AG08396 (cell line): ENCODE measurements at regions not wholly inside any gene's neighbourhood (a gene's known extent, or its start where the extent isn't known, plus 50 kb on each side); places are given as distances from the start of the nearest gene placed in this dataset.
A peak's percentile ranks its signal among the peaks of the same experiment; 100 is the strongest.

Experiments
- DNase-seq: peaks from one replicate; pipeline ENCODE4 v3.0.0; 2012; ENCODE audit warnings: low spot score, mixed read lengths

DNA sequence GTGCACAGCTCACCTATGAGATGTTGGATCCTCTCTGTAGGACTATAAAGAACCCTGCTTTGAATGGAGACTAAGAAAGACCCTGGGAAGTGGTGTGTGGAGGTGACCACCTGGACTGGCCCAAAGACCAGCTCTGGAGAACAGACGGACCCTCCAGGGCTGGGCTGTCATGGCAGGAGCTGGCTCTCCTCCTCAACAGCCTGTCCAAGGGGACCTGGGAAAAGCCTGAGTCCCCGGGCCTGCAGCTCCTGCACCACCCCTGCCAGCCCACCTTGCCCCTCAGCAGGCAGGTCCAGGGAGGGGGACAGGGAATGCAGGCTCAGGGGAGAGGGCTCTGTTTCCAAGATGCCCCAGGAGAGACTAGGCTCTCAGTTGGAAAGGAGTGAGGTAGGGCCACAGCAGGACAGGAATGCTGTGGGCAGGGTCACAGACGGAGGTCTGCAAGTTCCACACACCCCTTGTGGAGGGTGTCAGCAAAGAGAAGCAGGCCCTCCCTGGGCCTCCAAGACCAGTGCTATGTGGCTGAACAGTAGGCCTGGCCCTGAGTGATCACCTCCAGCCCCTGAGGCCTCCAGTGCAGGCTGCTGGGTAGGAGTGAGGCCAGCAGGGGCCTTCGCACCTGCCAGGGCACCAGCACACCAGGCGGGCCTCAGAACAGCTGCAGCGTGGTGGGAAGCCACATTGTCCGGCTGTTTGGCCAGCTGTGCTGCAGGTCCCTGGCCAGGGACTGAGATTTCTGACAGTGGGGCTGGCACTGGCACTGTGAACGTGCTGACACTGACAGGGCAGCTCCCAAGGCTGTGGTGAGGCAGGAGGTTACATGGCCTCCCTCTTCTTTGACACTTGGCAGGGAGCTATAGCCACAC is 86.4 kb upstream of the OTOS start:
- DNase-seq, result no peak

DNA sequence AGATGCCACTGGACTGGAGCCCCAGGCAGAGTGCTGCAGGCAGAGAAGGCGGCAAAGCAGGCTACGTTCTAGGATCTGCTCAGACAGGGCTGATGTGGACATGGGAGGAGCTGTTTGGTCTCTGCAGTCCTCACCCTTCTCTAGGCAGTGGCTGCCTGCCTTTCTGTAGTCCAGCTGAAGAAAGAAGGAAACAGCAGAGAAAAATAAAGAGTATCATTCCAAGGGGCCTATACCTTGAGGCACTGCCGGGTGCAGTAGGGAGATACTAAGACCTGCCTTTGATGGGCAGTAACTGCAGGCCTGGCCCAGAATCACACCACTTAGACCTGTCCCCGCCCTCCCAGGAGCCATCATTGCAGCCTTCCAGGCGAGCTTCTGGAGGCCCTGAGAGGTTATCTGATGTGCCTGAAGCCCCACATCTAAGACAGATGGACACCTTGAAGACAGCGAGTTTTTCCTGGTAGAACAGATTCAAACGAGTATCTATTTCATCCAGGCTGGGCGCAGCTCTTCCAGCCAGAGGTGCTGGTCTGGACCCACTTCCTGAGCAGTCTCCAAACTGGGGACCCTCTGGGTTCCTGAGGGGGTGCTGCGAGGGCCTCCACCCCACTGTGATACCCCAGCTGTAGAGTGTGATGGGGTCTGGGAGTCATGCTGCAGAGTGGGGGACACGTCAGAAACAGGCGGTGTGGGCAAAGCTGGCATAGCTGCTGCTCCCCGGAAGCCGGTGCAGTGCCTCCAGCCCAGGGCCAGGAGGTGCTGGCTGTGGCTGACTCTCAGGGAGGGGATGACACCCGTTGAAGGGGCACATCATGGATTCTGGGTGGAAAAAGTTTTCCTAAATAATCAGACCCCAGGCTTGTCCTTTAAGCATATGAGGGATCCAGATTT is 87.3 kb upstream of the OTOS start:
- DNase-seq, result no peak

DNA sequence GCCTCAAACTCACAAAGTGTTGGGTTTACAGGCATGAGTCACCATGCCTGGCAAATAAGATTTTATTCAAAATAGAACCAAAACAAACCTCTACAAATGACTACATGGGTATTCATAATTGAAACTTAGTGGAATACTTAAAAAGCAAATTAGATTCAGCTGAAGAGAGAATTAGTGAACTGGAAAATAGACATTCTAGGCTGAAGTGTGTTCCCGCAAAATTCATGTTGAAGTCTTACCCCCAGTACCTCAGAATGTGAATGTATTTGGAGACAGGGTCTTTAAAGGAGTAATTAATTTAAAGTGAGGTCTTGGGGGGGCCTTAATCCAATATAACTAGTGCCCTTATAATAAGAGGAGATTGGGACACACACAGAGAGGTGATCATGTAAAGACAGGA is 88.5 kb upstream of the OTOS start:
- DNase-seq, result no peak

DNA sequence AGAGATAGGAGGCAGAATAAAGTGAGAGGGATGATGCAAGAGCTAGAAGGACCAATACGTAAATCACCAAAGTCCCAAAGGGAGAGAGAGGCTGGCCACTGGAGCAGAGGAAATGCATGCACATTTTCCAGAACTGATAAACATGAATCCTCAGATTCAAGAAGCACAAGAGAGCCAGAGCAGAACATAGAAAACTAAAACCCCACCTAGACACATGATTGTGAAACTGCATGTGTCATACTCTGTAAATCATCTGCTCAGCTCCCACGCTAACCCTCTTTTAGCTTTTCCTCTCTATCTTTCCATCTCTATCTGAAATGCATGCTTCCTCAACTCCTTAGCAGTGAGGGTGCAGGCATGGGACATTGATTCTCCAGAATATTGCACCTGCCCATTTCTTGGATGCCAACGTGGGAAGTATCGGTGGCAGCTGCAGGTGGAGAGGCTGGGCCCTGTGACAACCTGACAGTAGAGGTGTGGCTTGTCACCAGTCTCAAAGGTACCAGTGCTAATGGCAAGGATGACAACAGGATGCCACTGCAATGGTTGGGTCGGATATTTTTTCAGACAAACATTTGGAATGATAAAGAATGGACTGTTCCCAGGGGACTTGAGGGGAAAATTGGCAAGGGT is 89.3 kb upstream of the OTOS start:
- DNase-seq, result no peak

DNA sequence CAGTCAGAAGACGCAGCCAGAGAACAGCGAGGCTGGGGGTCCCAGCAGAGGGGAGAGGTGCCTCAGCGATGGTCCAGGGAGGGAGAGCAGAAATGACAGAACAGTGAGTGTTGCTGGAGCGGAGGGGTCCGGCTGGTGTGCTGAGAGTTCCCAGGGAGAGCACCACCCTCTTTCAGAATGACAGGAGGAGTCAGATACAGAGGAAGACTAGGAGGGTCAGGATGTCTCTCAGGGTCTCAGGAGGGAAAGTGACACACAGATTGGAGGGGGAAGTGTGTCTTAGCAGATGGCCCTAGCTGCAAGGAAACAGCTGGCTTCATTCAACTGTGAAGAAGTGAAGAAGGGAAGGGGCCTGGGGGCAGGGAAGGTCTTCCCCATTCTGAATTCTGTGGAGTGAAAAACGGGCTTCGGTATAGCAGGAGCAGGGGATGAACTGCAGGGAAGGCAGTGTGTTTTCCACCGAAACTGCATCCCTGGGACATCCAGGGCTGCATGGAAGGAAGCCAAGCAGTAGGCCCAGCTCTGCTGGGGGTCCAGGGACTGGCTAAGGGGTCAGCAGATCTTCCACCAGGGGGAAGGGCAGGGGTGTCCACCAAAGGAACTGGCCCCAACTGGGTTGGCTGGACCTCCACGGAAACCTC is 90.0 kb upstream of the OTOS start:
- DNase-seq, result no peak

DNA sequence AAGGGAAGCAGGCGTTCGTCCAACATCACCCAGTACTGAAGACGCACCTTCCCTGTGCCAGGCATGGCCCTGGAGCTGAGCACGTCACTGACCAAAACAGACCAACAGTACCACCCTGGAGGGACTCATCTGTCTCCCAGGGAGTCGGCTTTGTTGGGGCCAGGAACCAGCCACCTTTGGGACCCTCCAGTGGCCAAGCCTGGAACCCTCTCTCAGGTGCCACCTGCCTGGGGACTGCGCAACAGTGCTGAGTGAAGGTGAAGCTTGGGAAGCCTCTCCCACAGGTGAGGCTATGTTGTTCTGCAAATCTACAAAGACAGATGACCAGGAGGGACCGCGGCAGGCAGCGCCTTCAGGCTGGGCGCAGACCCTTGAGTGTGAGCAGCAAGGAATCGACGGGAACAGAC is 91.4 kb upstream of the OTOS start:
- no peak for DNase-seq

DNA sequence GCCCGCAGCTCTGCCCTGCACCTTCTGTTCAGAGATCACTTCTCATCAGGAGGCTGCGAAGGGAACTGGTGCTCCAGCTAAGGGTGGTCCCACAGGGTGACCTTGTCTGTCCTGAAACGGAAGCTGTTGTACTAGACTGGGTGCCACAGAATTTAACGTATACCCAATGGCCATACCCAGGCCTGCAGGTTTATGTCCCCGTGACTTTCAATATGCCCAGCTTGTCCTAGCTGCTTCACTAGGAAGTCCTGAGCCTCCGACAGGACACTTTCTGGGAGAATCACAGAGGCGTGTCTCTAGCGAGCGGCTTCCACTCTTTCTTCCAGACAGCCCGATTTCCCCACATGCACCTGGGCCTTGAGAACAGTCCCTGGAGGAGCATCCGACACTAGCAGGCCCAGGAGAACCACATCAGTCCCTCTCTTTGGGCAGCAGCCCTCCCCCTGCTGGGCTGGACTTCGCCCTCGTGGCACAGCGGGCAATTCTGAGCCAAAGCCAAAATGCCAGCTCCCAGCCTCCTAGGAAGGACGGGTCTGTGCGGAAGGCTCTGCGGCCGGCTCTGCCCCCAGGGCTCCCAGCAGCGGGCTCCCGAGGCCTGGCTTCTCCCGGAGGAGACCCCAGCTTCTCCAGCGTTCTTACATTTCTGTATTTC is 91.9 kb upstream of the OTOS start:
- no peak for DNase-seq

DNA sequence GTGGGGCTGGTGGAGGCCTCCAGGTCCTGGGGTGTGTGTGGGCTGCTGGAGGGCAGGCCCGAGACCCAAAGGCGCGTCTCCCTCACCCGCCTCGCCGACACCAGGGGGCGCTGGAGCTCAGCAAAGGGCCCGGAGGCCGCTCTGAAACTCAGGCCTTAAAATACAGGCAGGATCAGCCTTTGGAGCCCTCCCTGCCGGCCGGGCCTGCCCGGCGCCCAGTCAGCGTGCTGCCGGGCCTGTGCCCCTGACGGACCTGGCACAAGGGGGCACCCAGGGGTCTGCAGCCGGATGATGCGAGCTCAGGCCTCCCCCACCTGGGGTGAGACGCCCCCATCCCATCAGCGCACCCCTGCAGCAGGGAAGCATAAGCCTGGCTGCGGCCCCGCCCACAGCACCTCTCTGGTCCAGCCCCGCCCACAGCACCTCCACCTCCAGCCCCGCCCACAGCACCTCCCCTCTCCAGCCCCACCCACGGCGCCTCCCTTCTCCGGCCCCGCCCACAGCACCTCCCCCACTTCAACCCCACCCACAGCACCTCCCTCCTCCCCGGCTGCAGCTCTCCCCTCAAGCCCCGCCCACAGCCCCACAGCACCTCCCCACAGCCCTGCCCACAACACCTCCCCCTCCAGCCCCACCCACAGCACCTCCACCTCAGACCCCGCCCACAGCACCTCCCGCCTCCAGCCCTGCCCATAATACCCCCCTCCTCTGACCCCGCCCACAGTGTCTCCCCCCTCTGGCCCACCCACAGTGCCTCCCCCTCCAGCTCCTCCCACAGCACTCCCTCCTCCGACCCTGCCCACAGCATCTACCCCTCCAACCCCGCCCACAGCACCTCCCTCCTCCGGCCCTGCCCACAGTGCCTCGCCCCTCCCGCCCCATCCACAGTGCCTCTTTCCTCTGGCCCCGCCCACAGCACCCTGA is 92.8 kb upstream of the OTOS start:
- peak; percentile 94 for DNase-seq

DNA sequence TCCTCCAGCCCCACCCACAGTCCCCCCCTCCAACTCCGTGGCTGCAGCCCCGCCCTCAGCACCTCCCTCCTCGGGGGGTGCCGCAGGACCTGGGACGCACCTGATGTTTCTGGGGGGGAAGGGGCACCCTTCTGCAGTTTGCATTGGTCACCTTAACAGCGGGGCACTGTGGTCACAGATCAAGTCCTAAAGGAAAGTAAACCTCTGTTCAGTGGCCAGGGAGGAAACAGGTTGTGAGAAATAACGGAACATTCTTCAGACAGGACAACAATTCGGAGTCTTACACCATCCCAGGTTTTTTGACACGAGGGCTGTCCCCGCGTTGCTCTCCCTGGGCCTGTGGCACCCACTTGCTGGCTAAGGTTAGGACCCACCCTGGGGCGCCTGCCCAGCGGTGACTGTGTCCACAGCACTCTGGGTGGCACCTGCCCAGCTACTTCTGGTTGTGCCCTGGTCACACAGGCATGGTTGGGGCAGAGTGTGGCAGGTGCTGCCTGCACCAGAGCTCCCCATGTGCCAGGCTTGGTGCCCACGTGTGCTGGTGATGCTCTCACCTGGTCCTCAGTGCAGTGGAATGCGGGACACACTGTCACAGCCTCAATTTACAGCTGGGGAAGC is 93.5 kb upstream of the OTOS start:
- no peak for DNase-seq

DNA sequence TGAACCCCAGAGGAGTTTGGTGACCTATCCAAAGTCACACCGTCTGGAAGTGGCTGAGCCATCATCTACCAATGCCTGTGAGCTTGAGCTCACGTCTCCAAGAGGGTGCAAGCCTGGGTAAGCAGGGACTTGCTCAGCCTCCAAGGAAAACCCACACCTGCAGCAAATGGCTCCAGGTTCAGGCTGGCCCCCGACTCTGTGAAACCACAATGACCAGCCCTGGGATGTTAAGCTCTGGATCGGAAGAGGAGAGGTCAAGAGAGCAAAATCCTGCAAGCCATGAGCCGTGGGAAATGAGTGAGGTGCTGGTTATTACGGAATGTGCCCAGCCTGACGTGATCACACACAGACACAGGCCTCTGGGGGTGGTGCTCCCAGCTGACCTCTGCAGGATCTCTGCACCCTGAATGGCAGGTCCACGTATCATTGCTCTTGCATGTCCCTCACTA is 94.1 kb upstream of the OTOS start:
- no peak for DNase-seq

DNA sequence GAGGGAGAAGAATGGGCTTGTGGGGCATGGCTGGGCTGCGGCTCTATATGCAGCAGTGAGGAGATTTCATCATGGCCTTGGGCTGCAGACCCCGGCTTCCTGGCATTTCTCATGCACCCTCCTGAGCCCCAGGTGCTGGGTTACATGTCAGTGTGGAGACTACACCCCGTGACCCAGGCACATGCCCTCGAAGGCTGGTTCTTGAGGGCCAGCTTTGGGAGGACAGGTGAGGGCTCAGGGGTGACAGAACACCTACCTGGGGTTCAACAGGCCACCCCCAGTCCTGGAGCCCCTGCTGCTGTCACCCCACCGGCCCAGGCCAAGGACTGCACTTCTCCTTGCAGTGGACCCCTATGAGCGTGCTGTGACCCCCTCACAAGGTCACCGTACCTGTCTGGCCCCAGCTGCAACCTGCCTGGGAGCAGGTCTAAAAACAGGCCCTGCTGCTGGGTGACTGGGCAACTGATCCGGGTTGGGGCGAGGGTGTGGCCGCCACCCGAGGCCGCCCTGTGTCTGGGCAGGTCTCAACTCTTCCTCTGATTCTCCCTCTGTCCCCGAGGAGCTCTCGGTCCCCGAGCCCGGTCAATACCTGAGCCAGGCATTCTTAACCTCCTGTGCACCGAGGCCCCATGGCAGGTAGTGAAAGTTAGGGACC is 94.8 kb upstream of the OTOS start:
- DNase-seq, result no peak

DNA sequence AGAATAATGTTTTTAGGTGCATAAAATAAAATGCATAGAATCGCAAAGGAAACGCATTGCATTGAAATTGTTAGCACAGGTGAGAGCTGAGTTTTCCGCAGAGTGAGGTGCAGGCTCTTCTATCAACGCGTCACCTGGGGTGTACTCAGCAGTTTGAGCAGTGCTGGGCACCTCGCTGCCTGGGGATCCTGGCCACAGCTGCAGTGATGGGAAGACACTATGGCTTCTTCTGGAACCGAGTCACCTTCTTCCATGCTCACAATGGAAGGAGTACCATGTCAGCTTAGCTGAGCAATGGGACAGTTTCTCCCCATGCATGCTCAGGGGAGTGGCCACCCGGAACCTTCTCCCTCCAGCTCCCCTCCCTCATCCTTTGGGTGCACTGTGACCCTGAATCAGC is 95.4 kb upstream of the OTOS start:
- no peak for DNase-seq

DNA sequence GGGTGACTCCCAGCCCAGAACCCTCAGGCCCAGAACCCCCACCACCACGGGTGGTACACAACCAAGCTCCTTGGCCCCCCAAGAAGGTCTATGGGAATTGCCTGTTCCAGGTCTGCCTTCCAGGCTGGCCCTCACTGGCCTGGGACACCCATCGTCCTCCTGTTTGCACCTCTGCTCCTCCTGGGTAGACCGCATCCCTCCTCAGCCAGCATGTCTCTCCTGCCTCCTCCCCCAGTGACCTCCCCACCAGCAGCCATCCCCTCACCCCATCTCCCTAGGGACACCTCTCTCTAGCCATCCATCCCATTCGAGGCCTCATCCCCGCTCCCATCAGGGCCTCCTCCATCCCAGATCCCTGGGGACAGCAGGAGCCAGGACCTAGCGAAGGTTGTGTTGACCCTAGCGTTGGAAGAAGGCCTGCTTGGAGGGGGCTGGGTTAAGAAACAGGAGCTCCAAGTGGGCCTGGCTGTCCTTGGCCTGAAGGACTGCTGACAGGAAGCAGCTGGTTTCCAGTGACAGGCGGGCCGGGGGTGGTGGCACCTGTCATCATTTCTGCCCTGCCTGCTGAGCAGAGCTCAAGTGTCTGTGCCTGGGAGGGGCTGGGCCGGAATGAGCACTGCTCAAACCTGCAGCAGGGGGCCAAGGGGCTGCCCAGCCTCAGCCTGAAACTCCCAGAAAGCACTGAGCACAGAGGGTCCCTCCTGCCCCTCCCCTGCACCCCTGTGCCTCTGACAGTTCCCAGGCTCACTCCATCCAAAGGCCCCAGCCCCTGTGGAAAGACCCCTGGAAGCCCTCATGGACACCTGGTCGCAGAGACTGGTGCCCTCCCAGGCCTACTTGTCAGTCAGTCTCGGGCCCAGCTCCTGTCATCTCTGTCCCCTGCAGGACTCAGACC is 96.0 kb upstream of the OTOS start:
- DNase-seq, result no peak

DNA sequence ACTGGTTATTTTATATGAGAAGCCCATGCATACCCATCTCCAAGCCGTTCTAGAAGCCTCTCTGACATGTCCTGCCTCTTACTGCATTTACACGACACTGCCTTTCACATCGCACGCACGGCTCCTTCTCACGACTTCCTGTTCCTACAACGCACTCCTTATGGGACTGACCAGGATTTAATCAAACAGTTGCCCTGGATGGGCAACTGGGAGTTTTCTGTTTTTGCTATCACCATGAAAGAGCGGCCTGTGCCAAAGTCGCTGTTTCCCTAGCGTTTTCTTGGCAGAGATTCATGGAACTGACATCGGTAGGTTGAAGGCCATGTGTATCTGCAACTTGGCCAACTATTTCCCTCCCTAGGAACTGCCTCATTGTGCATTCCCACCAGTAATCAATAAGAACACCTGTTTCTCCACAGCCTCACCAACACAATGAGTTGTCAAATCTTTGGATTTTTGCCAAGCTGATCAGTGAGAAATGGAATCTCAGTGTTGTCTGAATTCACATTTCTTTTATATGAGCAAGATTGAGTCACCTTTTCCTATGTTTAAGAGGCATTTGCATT is 97.2 kb upstream of the OTOS start:
- DNase-seq, result peak; percentile 55

DNA sequence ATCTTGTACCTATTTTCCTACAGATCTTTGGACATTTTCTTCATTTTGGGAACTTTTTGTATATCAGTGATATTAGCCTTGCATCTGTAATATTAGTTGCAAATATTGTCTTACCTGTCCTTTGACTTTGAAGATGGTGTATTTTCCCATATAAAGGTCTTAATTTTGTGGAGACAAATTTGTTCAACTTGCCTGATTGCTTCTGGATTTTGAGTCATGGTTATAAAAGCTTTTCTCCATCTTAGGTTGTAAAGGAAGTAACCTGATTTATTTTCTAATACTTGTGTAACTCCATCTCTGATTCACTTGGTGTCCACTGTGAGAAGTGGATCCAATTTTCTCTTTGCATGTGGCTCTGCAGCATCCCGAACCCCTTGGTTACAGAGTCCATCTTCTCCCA is 97.7 kb upstream of the OTOS start:
- no peak for DNase-seq

DNA sequence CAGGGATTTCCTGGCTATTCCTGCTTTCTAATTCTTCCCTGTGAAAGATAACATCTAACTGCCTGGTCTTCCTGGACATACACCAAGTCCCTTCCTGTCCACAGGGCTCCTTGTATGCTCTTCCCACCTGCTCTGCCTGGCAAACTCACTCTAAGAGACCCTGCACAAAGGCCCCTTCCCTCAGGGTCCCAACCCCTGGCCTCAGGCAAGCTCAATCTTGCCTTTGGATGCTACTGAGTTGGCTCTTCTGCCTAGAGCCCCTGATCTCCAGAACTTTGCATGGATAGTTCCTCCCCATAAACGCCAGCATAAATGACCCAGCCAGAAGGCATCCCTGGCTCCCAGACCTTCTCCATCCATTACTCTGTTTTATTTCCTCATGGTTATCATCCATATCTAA is 98.3 kb upstream of the OTOS start:
- no peak for DNase-seq

DNA sequence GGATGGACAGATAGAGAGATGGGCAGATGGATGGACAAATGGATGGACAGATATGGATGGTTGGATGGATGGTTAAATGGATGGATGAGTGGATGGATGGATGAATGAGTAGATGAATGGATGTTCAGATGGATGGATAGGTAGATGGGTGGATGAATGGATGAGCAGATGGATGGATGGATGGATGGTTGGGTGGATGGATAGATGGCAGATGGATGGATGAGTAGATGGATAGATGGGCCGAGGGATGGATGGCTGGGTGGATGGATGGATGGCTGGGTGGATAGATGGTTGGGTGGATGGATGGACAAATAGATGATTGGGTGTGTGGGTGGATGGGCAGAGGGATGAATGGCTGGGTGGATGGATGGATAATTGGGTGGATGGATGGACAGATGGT is 98.9 kb upstream of the OTOS start:
- no peak for DNase-seq
